HCT116 (cell line): ENCODE measurements at regions not wholly inside any gene's neighbourhood (a gene's known extent, or its start where the extent isn't known, plus 50 kb on each side); places are given as distances from the start of the nearest gene placed in this dataset.

ENCODE experiments used
- ATAC-seq: fragments of 200-7000 bp; cut with Tn5 transposase; 2 replicates; pipeline ENCODE4 v1.9.1; 2020; ENCODE audit warnings: mild to moderate bottlenecking, moderate library complexity
- BruUV-seq: library from RNA; stranded (reverse); fragments of 400-500 nt; replicated peaks from 2 replicates; lab custom pipeline; 2021; lab: Mats Ljungman, UMichigan
- CTCF ChIA-PET: fragments of 300-600 bp; sonication (Branson Sonifier 250); formaldehyde crosslinking; loops from one replicate; lab custom pipeline; 2021; ENCODE audit warnings: antibody characterized with exemption; lab: Charles Lee
- POLR2A ChIA-PET: fragments of 300-600, 350-600 bp; sonication (Branson Sonifier 250); formaldehyde crosslinking; loops from one replicate; lab custom pipeline; 2021; ENCODE audit warnings: antibody characterized with exemption; lab: Charles Lee
- RAD21 ChIA-PET, 2 experiments: fragments of 300-600 bp; sonication (Branson Sonifier 250); formaldehyde crosslinking; loops; one replicate each; lab custom pipeline; 2023; ENCODE audit warnings: low total read pairs in 2 of 2; ENCODE audit not compliant: uncharacterized antibody in 2 of 2, unreplicated experiment in 2 of 2, low non-redundant PET in 1 of 2; lab: Charles Lee
- DNase-seq: peaks from one replicate; pipeline ENCODE4 v3.0.0-alpha.2; 2010; ENCODE audit warnings: low read depth, low spot score
- H2AFZ ChIP-seq: fragments of 200-600 bp; shearing (Covaris generic), sonication (generic); 2 replicates; pipeline ENCODE4 v1.6.1; 2017; ENCODE audit warnings: low read depth, mixed run types, mixed read lengths, antibody characterized with exemption, low read length; ENCODE audit not compliant: poor library complexity, severe bottlenecking
- H3K27ac ChIP-seq: 2 replicates; pipeline ENCODE4 v1.5.1; 2012; ENCODE audit warnings: low read depth, low read length
- H3K27me3 ChIP-seq: fragments of 200-600 bp; sonication (generic); 2 replicates; pipeline ENCODE4 v1.6.1; 2016; ENCODE audit warnings: mixed run types, low read length, mixed read lengths; ENCODE audit not compliant: insufficient read depth
- H3K36me3 ChIP-seq, 2 experiments: fragments of 200-500 bp in 1 of 2; fragments of 200-600 bp in 1 of 2; sonication (Bioruptor generic) in 1 of 2; sonication (generic) in 1 of 2; 2 replicates each; pipeline versions ENCODE4 v1.5.1 to v1.6.1; 2014 to 2016; ENCODE audit warnings: low read length in 2 of 2, inconsistent platforms in 1 of 2, mixed read lengths in 1 of 2, mixed run types in 1 of 2; ENCODE audit not compliant: insufficient read depth in 2 of 2, control insufficient read depth in 1 of 2
- H3K4me1 ChIP-seq, 2 experiments: fragments of 200-600 bp in 1 of 2; sonication (generic) in 1 of 2; 2 replicates each; pipeline versions ENCODE4 v1.5.1 to v1.6.1; 2012 to 2017; ENCODE audit warnings: low read length in 2 of 2, inconsistent platforms in 1 of 2, mild to moderate bottlenecking in 1 of 2, mixed read lengths in 1 of 2, mixed run types in 1 of 2, moderate library complexity in 1 of 2; ENCODE audit not compliant: insufficient read depth in 2 of 2, control insufficient read depth in 1 of 2
- H3K4me2 ChIP-seq: fragments of 200-600 bp; sonication (generic); 2 replicates; pipeline ENCODE4 v1.6.1; 2017; ENCODE audit warnings: mixed run types, low read length, mixed read lengths
- H3K4me3 ChIP-seq, 2 experiments: fragments of 200-600 bp in 1 of 2; sonication (generic) in 1 of 2; replicated peaks in 1 of 2; 2 replicates each; pipeline ENCODE4 v1.5.1; 2011 to 2016; ENCODE audit warnings: low read length in 2 of 2, control low read depth in 1 of 2, low read depth in 1 of 2, mild to moderate bottlenecking in 1 of 2, mixed read lengths in 1 of 2, mixed run types in 1 of 2
- H3K79me2 ChIP-seq: fragments of 200-600 bp; sonication (generic); 2 replicates; pipeline ENCODE4 v1.6.1; 2017; ENCODE audit warnings: mild to moderate bottlenecking, mixed run types, low read length, moderate library complexity, mixed read lengths; ENCODE audit not compliant: insufficient read depth
- H3K9ac ChIP-seq: fragments of 200-600 bp; sonication (generic); 2 replicates; pipeline ENCODE4 v1.6.1; 2016; ENCODE audit warnings: low read length, mixed read lengths
- H3K9me2 ChIP-seq: fragments of 200-600 bp; sonication (generic), shearing (Covaris generic); 2 replicates; pipeline ENCODE4 v1.6.1; 2017; ENCODE audit warnings: mixed run types, mild to moderate bottlenecking, moderate library complexity; ENCODE audit not compliant: insufficient read depth
- H3K9me3 ChIP-seq, 2 experiments: fragments of 200-500 bp in 1 of 2; fragments of 200-600 bp in 1 of 2; sonication (Bioruptor generic) in 1 of 2; sonication (generic) in 1 of 2; 2 replicates each; pipeline ENCODE4 v1.6.1; 2014 to 2017; ENCODE audit warnings: low read length in 2 of 2, mixed read lengths in 2 of 2, inconsistent platforms in 1 of 2, low read depth in 1 of 2, mild to moderate bottlenecking in 1 of 2, mixed run types in 1 of 2, moderate library complexity in 1 of 2; ENCODE audit not compliant: control insufficient read depth in 1 of 2, insufficient read depth in 1 of 2
- H4K20me1 ChIP-seq: fragments of 200-600 bp; sonication (generic), shearing (Covaris generic); 2 replicates; pipeline ENCODE4 v1.6.1; 2017; ENCODE audit warnings: mixed run types, mild to moderate bottlenecking, moderate library complexity; ENCODE audit not compliant: insufficient read depth
- ATF3 ChIP-seq: IDR thresholded peaks from 2 replicates; pipeline ENCODE4 v1.6.1; 2012
- CEBPB ChIP-seq: IDR thresholded peaks from 2 replicates; pipeline ENCODE4 v1.6.1; 2012; ENCODE audit warnings: low read depth
- EGR1 ChIP-seq: IDR thresholded peaks from 2 replicates; pipeline ENCODE4 v1.6.1; 2012; ENCODE audit warnings: low read depth
- ELF1 ChIP-seq: IDR thresholded peaks from 2 replicates; pipeline ENCODE4 v1.6.1; 2012; ENCODE audit warnings: low read depth, borderline replicate concordance
- EZH2 ChIP-seq: fragments of 200-600 bp; sonication (generic); IDR thresholded peaks from 2 replicates; pipeline ENCODE4 v1.6.1; 2017; ENCODE audit warnings: antibody characterized with exemption, mixed run types
- EZH2phosphoT487 ChIP-seq: fragments of 200-600 bp; IDR thresholded peaks from 2 replicates; pipeline ENCODE4 v1.6.1; 2018; ENCODE audit warnings: antibody characterized with exemption, borderline replicate concordance
- POLR2A ChIP-seq: IDR thresholded peaks from 2 replicates; pipeline ENCODE4 v1.7.0; 2011; ENCODE audit warnings: borderline replicate concordance; ENCODE audit not compliant: insufficient read depth, insufficient read length; ENCODE audit errors: extremely low read depth
- POLR2AphosphoS5 ChIP-seq: IDR thresholded peaks from 2 replicates; pipeline ENCODE4 v1.6.1; 2011; ENCODE audit warnings: mild to moderate bottlenecking, low read depth, low read length, moderate library complexity
- SP1 ChIP-seq: IDR thresholded peaks from 2 replicates; pipeline ENCODE4 v1.6.1; 2012; ENCODE audit warnings: low read depth
- TCF7L2 ChIP-seq: IDR thresholded peaks from 2 replicates; pipeline ENCODE4 v1.7.0; 2011; ENCODE audit warnings: borderline replicate concordance, inconsistent platforms; ENCODE audit not compliant: insufficient read depth, insufficient read length; ENCODE audit errors: extremely low read depth
- ZBTB33 ChIP-seq: IDR thresholded peaks from 2 replicates; pipeline ENCODE4 v1.6.1; 2011; ENCODE audit warnings: mild to moderate bottlenecking, low read length, moderate library complexity; ENCODE audit not compliant: insufficient replicate concordance; ENCODE audit errors: extremely low read depth
- ZFX ChIP-seq: fragments of 450-650 bp; IDR thresholded peaks from 2 replicates; pipeline ENCODE4 v1.6.1; 2017
- ZNF274 ChIP-seq: fragments of 200-500 bp; sonication (Bioruptor generic); IDR thresholded peaks from 2 replicates; pipeline ENCODE4 v1.6.1; 2014; ENCODE audit warnings: mild to moderate bottlenecking, low read depth, low read length, inconsistent platforms
- intact Hi-C: fragments of 100-400 bp; cut with micrococcal nuclease; formaldehyde crosslinking; loops from 2 replicates; pipeline ENCODE4 v1.10.0; 2022
- TF ChIP-seq, protein P1 (sequence below): IDR thresholded peaks from 2 replicates; pipeline ENCODE4 v1.6.1; 2012; ENCODE audit warnings: low read depth

- no peaks in the 10 kb centered on the region for H3K79me2 ChIP-seq
- H2AFZ ChIP-seq: no peak overlapping the region
- TF ChIP-seq, protein P1, sequence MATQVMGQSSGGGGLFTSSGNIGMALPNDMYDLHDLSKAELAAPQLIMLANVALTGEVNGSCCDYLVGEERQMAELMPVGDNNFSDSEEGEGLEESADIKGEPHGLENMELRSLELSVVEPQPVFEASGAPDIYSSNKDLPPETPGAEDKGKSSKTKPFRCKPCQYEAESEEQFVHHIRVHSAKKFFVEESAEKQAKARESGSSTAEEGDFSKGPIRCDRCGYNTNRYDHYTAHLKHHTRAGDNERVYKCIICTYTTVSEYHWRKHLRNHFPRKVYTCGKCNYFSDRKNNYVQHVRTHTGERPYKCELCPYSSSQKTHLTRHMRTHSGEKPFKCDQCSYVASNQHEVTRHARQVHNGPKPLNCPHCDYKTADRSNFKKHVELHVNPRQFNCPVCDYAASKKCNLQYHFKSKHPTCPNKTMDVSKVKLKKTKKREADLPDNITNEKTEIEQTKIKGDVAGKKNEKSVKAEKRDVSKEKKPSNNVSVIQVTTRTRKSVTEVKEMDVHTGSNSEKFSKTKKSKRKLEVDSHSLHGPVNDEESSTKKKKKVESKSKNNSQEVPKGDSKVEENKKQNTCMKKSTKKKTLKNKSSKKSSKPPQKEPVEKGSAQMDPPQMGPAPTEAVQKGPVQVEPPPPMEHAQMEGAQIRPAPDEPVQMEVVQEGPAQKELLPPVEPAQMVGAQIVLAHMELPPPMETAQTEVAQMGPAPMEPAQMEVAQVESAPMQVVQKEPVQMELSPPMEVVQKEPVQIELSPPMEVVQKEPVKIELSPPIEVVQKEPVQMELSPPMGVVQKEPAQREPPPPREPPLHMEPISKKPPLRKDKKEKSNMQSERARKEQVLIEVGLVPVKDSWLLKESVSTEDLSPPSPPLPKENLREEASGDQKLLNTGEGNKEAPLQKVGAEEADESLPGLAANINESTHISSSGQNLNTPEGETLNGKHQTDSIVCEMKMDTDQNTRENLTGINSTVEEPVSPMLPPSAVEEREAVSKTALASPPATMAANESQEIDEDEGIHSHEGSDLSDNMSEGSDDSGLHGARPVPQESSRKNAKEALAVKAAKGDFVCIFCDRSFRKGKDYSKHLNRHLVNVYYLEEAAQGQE: no peak
- TF ChIP-seq ATF3 (no peak), CEBPB (no peak), EZH2phosphoT487 (no peak), ZBTB33 (no peak), ZFX (no peak), ZNF274 (no peak), TCF7L2 (no peak), ELF1 (no peak), SP1 (no peak), EGR1 (no peak), EZH2 (no peak), POLR2AphosphoS5 (no peak), POLR2A (no peak)
- H3K27me3 ChIP-seq: no peaks in the 10 kb centered on the region
- no peaks in the 10 kb centered on the region for H3K9me2 ChIP-seq
- ChIA-PET RAD21 (no interaction called here), CTCF (no interaction called here), POLR2A (no interaction called here)
- H3K4me3 ChIP-seq: no peak overlapping the region
- H3K4me2 ChIP-seq: no peak overlapping the region
- no peaks in the 10 kb centered on the region for H4K20me1 ChIP-seq
- intact Hi-C loops: no loop called here
- ATAC-seq (no peak), DNase-seq (no peak)
- H3K27ac ChIP-seq: no peak overlapping the region
- H3K4me1 ChIP-seq: no peaks in the 10 kb centered on the region
- H3K9me3 ChIP-seq: no peaks in the 10 kb centered on the region
- no peak overlapping the region for H3K9ac ChIP-seq
- no TSS peak for BruUV-seq
- no peaks in the 10 kb centered on the region for H3K36me3 ChIP-seq
Observed at GRCh38 chr10:84935772-84936171, 607.4 kb downstream of the CCSER2 start.
